PFSK-1 (cell line): ENCODE measurements at regions not wholly inside any gene's neighbourhood (a gene's known extent, or its start where the extent isn't known, plus 50 kb on each side); places are given as distances from the start of the nearest gene placed in this dataset.

Source experiments
- FOXP2 ChIP-seq: optimal IDR thresholded peaks from 2 replicates; pipeline ENCODE3; 2011; ENCODE audit warnings: borderline replicate concordance, control low read depth, inconsistent platforms; ENCODE audit not compliant: insufficient read depth; ENCODE audit errors: extremely low read length, extremely low read depth
- POLR2AphosphoS5 ChIP-seq: IDR thresholded peaks from 2 replicates; pipeline ENCODE4 v1.6.1; 2012; ENCODE audit warnings: low read depth, mild to moderate bottlenecking, control low read depth, low read length, moderate library complexity
- REST ChIP-seq, 2 experiments: IDR thresholded peaks; 2 replicates each; pipeline versions ENCODE4 v1.6.1 to v1.8.0; 2011 to 2012; ENCODE audit warnings: low read depth in 2 of 2, low read length in 2 of 2, control low read depth in 1 of 2, inconsistent platforms in 1 of 2, mild to moderate bottlenecking in 1 of 2, moderate library complexity in 1 of 2; ENCODE audit not compliant: insufficient read depth in 1 of 2
- SIN3A ChIP-seq: IDR thresholded peaks from 2 replicates; pipeline ENCODE4 v1.6.1; 2012; ENCODE audit warnings: mild to moderate bottlenecking, low read length, moderate library complexity, borderline replicate concordance; ENCODE audit not compliant: insufficient read depth
- TAF1 ChIP-seq: IDR thresholded peaks from 2 replicates; pipeline ENCODE4 v1.6.1; 2012; ENCODE audit warnings: low read length, control low read depth, borderline replicate concordance; ENCODE audit not compliant: insufficient read depth

GRCh38 chr13:67574320-67575233, 344.4 kb upstream of the PCDH9 start:
- TF ChIP-seq REST (IDR thresholded peaks at IDR 0.05; ENCODE audit: insufficient read depth in 1 of 2, low read depth in 2 of 2, low read length in 2 of 2) = no peak
- TF ChIP-seq SIN3A = no peak
- TF ChIP-seq FOXP2 = no peak
- TF ChIP-seq POLR2AphosphoS5 = no peak
- TF ChIP-seq TAF1 = no peak

- no peak for TF ChIP-seq SIN3A
These were observed 338.1 kb upstream of the PCDH9 start for GRCh38 chr13:67568205-67568604.

GRCh38 chr13:67557642-67558241, 327.6 kb upstream of the PCDH9 start:
- TF ChIP-seq FOXP2 (no peak), POLR2AphosphoS5 (no peak), TAF1 (no peak), SIN3A (no peak), REST (IDR thresholded peaks at IDR 0.05; ENCODE audit: insufficient read depth in 1 of 2, low read depth in 2 of 2, low read length in 2 of 2) (no peak)

- TF ChIP-seq REST (IDR thresholded peaks at IDR 0.05; ENCODE audit: insufficient read depth in 1 of 2, low read depth in 2 of 2, low read length in 2 of 2) = no peak
- TF ChIP-seq SIN3A = no peak
- no peak for TF ChIP-seq TAF1
- no peak for TF ChIP-seq POLR2AphosphoS5
These were observed 327.0 kb upstream of the PCDH9 start for GRCh38 chr13:67557118-67557517.

GRCh38 chr13:67554746-67555452, 324.8 kb upstream of the PCDH9 start:
- TF ChIP-seq SIN3A (no peak), REST (IDR thresholded peaks at IDR 0.05; ENCODE audit: insufficient read depth in 1 of 2, low read depth in 2 of 2, low read length in 2 of 2) (no peak), POLR2AphosphoS5 (no peak), TAF1 (no peak), FOXP2 (no peak)
